HCT116 (cell line): ENCODE measurements at regions not wholly inside any gene's neighbourhood (a gene's known extent, or its start where the extent isn't known, plus 50 kb on each side); places are given as distances from the start of the nearest gene placed in this dataset.

Experiments
- ATAC-seq: fragments of 200-7000 bp; cut with Tn5 transposase; 2 replicates; pipeline ENCODE4 v1.9.1; 2020; ENCODE audit warnings: mild to moderate bottlenecking, moderate library complexity
- BruUV-seq: library from RNA; stranded (reverse); fragments of 400-500 nt; replicated peaks from 2 replicates; lab custom pipeline; 2021; lab: Mats Ljungman, UMichigan
- CTCF ChIA-PET: fragments of 300-600 bp; sonication (Branson Sonifier 250); formaldehyde crosslinking; loops from one replicate; lab custom pipeline; 2021; ENCODE audit warnings: antibody characterized with exemption; lab: Charles Lee
- POLR2A ChIA-PET: fragments of 300-600, 350-600 bp; sonication (Branson Sonifier 250); formaldehyde crosslinking; loops from one replicate; lab custom pipeline; 2021; ENCODE audit warnings: antibody characterized with exemption; lab: Charles Lee
- RAD21 ChIA-PET, 2 experiments: fragments of 300-600 bp; sonication (Branson Sonifier 250); formaldehyde crosslinking; loops; one replicate each; lab custom pipeline; 2023; ENCODE audit warnings: low total read pairs in 2 of 2; ENCODE audit not compliant: uncharacterized antibody in 2 of 2, unreplicated experiment in 2 of 2, low non-redundant PET in 1 of 2; lab: Charles Lee
- DNase-seq: peaks from one replicate; pipeline ENCODE4 v3.0.0-alpha.2; 2010; ENCODE audit warnings: low read depth, low spot score
- H2AFZ ChIP-seq: fragments of 200-600 bp; shearing (Covaris generic), sonication (generic); 2 replicates; pipeline ENCODE4 v1.6.1; 2017; ENCODE audit warnings: low read depth, mixed run types, mixed read lengths, antibody characterized with exemption, low read length; ENCODE audit not compliant: poor library complexity, severe bottlenecking
- H3K27ac ChIP-seq: 2 replicates; pipeline ENCODE4 v1.5.1; 2012; ENCODE audit warnings: low read depth, low read length
- H3K27me3 ChIP-seq: fragments of 200-600 bp; sonication (generic); 2 replicates; pipeline ENCODE4 v1.6.1; 2016; ENCODE audit warnings: mixed run types, low read length, mixed read lengths; ENCODE audit not compliant: insufficient read depth
- H3K36me3 ChIP-seq, 2 experiments: fragments of 200-500 bp in 1 of 2; fragments of 200-600 bp in 1 of 2; sonication (Bioruptor generic) in 1 of 2; sonication (generic) in 1 of 2; 2 replicates each; pipeline versions ENCODE4 v1.5.1 to v1.6.1; 2014 to 2016; ENCODE audit warnings: low read length in 2 of 2, inconsistent platforms in 1 of 2, mixed read lengths in 1 of 2, mixed run types in 1 of 2; ENCODE audit not compliant: insufficient read depth in 2 of 2, control insufficient read depth in 1 of 2
- H3K4me1 ChIP-seq, 2 experiments: fragments of 200-600 bp in 1 of 2; sonication (generic) in 1 of 2; 2 replicates each; pipeline versions ENCODE4 v1.5.1 to v1.6.1; 2012 to 2017; ENCODE audit warnings: low read length in 2 of 2, inconsistent platforms in 1 of 2, mild to moderate bottlenecking in 1 of 2, mixed read lengths in 1 of 2, mixed run types in 1 of 2, moderate library complexity in 1 of 2; ENCODE audit not compliant: insufficient read depth in 2 of 2, control insufficient read depth in 1 of 2
- H3K4me2 ChIP-seq: fragments of 200-600 bp; sonication (generic); 2 replicates; pipeline ENCODE4 v1.6.1; 2017; ENCODE audit warnings: mixed run types, low read length, mixed read lengths
- H3K4me3 ChIP-seq, 2 experiments: fragments of 200-600 bp in 1 of 2; sonication (generic) in 1 of 2; replicated peaks in 1 of 2; 2 replicates each; pipeline ENCODE4 v1.5.1; 2011 to 2016; ENCODE audit warnings: low read length in 2 of 2, control low read depth in 1 of 2, low read depth in 1 of 2, mild to moderate bottlenecking in 1 of 2, mixed read lengths in 1 of 2, mixed run types in 1 of 2
- H3K79me2 ChIP-seq: fragments of 200-600 bp; sonication (generic); 2 replicates; pipeline ENCODE4 v1.6.1; 2017; ENCODE audit warnings: mild to moderate bottlenecking, mixed run types, low read length, moderate library complexity, mixed read lengths; ENCODE audit not compliant: insufficient read depth
- H3K9ac ChIP-seq: fragments of 200-600 bp; sonication (generic); 2 replicates; pipeline ENCODE4 v1.6.1; 2016; ENCODE audit warnings: low read length, mixed read lengths
- H3K9me2 ChIP-seq: fragments of 200-600 bp; sonication (generic), shearing (Covaris generic); 2 replicates; pipeline ENCODE4 v1.6.1; 2017; ENCODE audit warnings: mixed run types, mild to moderate bottlenecking, moderate library complexity; ENCODE audit not compliant: insufficient read depth
- H3K9me3 ChIP-seq, 2 experiments: fragments of 200-500 bp in 1 of 2; fragments of 200-600 bp in 1 of 2; sonication (Bioruptor generic) in 1 of 2; sonication (generic) in 1 of 2; 2 replicates each; pipeline ENCODE4 v1.6.1; 2014 to 2017; ENCODE audit warnings: low read length in 2 of 2, mixed read lengths in 2 of 2, inconsistent platforms in 1 of 2, low read depth in 1 of 2, mild to moderate bottlenecking in 1 of 2, mixed run types in 1 of 2, moderate library complexity in 1 of 2; ENCODE audit not compliant: control insufficient read depth in 1 of 2, insufficient read depth in 1 of 2
- H4K20me1 ChIP-seq: fragments of 200-600 bp; sonication (generic), shearing (Covaris generic); 2 replicates; pipeline ENCODE4 v1.6.1; 2017; ENCODE audit warnings: mixed run types, mild to moderate bottlenecking, moderate library complexity; ENCODE audit not compliant: insufficient read depth
- ATF3 ChIP-seq: IDR thresholded peaks from 2 replicates; pipeline ENCODE4 v1.6.1; 2012
- CTCF ChIP-seq, 3 experiments: fragments of 200-600 bp in 1 of 3; sonication (generic) in 1 of 3; IDR thresholded peaks in 2 of 3; conservative IDR thresholded peaks in 1 of 3; 2 replicates each; pipeline ENCODE4 v1.5.1; 2012 to 2017; ENCODE audit warnings: low read depth in 2 of 3, low read length in 2 of 3, antibody characterized with exemption in 1 of 3, borderline replicate concordance in 1 of 3, control low read depth in 1 of 3, mild to moderate bottlenecking in 1 of 3, mixed read lengths in 1 of 3, mixed run types in 1 of 3, moderate library complexity in 1 of 3; ENCODE audit not compliant: insufficient read depth in 1 of 3
- ELF1 ChIP-seq: IDR thresholded peaks from 2 replicates; pipeline ENCODE4 v1.6.1; 2012; ENCODE audit warnings: low read depth, borderline replicate concordance
- EZH2 ChIP-seq: fragments of 200-600 bp; sonication (generic); IDR thresholded peaks from 2 replicates; pipeline ENCODE4 v1.6.1; 2017; ENCODE audit warnings: antibody characterized with exemption, mixed run types
- EZH2phosphoT487 ChIP-seq: fragments of 200-600 bp; IDR thresholded peaks from 2 replicates; pipeline ENCODE4 v1.6.1; 2018; ENCODE audit warnings: antibody characterized with exemption, borderline replicate concordance
- FOSL1 ChIP-seq: IDR thresholded peaks from 2 replicates; pipeline ENCODE4 v1.6.1; 2012; ENCODE audit warnings: low read depth
- JUND ChIP-seq: IDR thresholded peaks from 2 replicates; pipeline ENCODE4 v1.6.1; 2012
- POLR2A ChIP-seq: IDR thresholded peaks from 2 replicates; pipeline ENCODE4 v1.7.0; 2011; ENCODE audit warnings: borderline replicate concordance; ENCODE audit not compliant: insufficient read depth, insufficient read length; ENCODE audit errors: extremely low read depth
- SIN3A ChIP-seq: IDR thresholded peaks from 2 replicates; pipeline ENCODE4 v1.6.1; 2012; ENCODE audit warnings: low read depth
- SP1 ChIP-seq: IDR thresholded peaks from 2 replicates; pipeline ENCODE4 v1.6.1; 2012; ENCODE audit warnings: low read depth
- SRF ChIP-seq: IDR thresholded peaks from 2 replicates; pipeline ENCODE4 v1.6.1; 2012; ENCODE audit warnings: low read depth
- YY1 ChIP-seq: IDR thresholded peaks from 2 replicates; pipeline ENCODE4 v1.6.1; 2011; ENCODE audit warnings: low read length, low read depth, moderate library complexity, mild to moderate bottlenecking; ENCODE audit not compliant: insufficient replicate concordance; ENCODE audit errors: extremely low read depth
- ZBTB33 ChIP-seq: IDR thresholded peaks from 2 replicates; pipeline ENCODE4 v1.6.1; 2011; ENCODE audit warnings: mild to moderate bottlenecking, low read length, moderate library complexity; ENCODE audit not compliant: insufficient replicate concordance; ENCODE audit errors: extremely low read depth
- ZNF274 ChIP-seq: fragments of 200-500 bp; sonication (Bioruptor generic); IDR thresholded peaks from 2 replicates; pipeline ENCODE4 v1.6.1; 2014; ENCODE audit warnings: mild to moderate bottlenecking, low read depth, low read length, inconsistent platforms
- intact Hi-C: fragments of 100-400 bp; cut with micrococcal nuclease; formaldehyde crosslinking; loops from 2 replicates; pipeline ENCODE4 v1.10.0; 2022
- TF ChIP-seq, protein P1 (sequence below): IDR thresholded peaks from 2 replicates; pipeline ENCODE4 v1.6.1; 2012; ENCODE audit warnings: low read depth

DNA sequence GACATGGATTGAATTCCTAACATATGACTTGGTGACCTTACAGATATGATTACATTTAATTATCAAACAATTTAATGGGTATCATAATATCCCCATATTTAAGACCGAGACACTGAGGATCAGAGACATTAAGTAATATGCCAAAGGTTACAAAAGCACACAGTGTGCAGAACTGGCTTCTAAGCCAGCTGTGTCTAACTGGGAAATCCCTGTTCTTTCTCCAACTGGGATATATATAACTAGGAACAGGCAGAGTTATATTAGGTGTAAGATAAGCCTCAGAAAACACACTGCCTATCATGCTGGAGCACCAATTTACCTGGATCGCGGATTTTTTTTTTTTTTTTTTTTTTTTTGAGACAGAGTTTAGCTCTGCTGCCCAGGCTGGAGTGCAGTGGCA lies 88.3 kb upstream of the ADGRL2 start:
- intact Hi-C loops, result no loop called here
- RAD21 ChIA-PET, result no interaction called here
- no TSS peak for BruUV-seq
- no peak overlapping the region for H3K27ac ChIP-seq
- TF ChIP-seq JUND (no peak), ELF1 (no peak), ZNF274 (no peak), ZBTB33 (no peak), ATF3 (no peak), CTCF (IDR thresholded peaks at IDR 0.05 in 2 of 3, conservative IDR thresholded peaks at IDR 0.05 in 1 of 3; ENCODE audit: borderline replicate concordance in 1 of 3, insufficient read depth in 1 of 3, low read depth in 2 of 3, low read length in 2 of 3) (no peak), SRF (no peak), EZH2 (no peak), SIN3A (no peak), SP1 (no peak), POLR2A (no peak), EZH2phosphoT487 (no peak), YY1 (no peak), FOSL1 (no peak)
- TF ChIP-seq, protein P1, sequence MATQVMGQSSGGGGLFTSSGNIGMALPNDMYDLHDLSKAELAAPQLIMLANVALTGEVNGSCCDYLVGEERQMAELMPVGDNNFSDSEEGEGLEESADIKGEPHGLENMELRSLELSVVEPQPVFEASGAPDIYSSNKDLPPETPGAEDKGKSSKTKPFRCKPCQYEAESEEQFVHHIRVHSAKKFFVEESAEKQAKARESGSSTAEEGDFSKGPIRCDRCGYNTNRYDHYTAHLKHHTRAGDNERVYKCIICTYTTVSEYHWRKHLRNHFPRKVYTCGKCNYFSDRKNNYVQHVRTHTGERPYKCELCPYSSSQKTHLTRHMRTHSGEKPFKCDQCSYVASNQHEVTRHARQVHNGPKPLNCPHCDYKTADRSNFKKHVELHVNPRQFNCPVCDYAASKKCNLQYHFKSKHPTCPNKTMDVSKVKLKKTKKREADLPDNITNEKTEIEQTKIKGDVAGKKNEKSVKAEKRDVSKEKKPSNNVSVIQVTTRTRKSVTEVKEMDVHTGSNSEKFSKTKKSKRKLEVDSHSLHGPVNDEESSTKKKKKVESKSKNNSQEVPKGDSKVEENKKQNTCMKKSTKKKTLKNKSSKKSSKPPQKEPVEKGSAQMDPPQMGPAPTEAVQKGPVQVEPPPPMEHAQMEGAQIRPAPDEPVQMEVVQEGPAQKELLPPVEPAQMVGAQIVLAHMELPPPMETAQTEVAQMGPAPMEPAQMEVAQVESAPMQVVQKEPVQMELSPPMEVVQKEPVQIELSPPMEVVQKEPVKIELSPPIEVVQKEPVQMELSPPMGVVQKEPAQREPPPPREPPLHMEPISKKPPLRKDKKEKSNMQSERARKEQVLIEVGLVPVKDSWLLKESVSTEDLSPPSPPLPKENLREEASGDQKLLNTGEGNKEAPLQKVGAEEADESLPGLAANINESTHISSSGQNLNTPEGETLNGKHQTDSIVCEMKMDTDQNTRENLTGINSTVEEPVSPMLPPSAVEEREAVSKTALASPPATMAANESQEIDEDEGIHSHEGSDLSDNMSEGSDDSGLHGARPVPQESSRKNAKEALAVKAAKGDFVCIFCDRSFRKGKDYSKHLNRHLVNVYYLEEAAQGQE, result no peak
- CTCF ChIA-PET, result no interaction called here
- POLR2A ChIA-PET, result no interaction called here
- peaks cover 2% of the 10 kb centered on the region; the same call in 1 of the 2 replicates for H3K9me2 ChIP-seq
- no peak overlapping the region for H3K9ac ChIP-seq
- H3K4me3 ChIP-seq, result no peak overlapping the region
- DNase-seq, result no peak
- no peak overlapping the region for H2AFZ ChIP-seq
- H4K20me1 ChIP-seq, result no peaks in the 10 kb centered on the region
- H3K9me3 ChIP-seq, result no peaks in the 10 kb centered on the region
- no peaks in the 10 kb centered on the region for H3K27me3 ChIP-seq
- H3K36me3 ChIP-seq, result no peaks in the 10 kb centered on the region
- no peak overlapping the region for H3K4me2 ChIP-seq
- no peak for ATAC-seq
- no peaks in the 10 kb centered on the region for H3K79me2 ChIP-seq
- H3K4me1 ChIP-seq, result peaks cover 0 to 2% of the 10 kb centered on the region in 2 experiments; a peak in 2 of 4 replicates
